GM18508 (cell line): ENCODE measurements at regions not wholly inside any gene's neighbourhood (a gene's known extent, or its start where the extent isn't known, plus 50 kb on each side); places are given as distances from the start of the nearest gene placed in this dataset.
"Not testable (repeated sequence)": the region's sequence is repeated elsewhere in the genome, so short reads cannot be mapped to it uniquely, and the experiment has no call there.

Experiments
- ATAC-seq: cut with Tn5 transposase; IDR thresholded peaks from one replicate; pipeline ENCODE4 v1.9.1; 2021; ENCODE audit warnings: moderate number of reproducible peaks; ENCODE audit not compliant: insufficient read depth, unreplicated experiment

GRCh38 chr5:120260651-120261050 is 203.4 kb upstream of the PRR16 start:
- ATAC-seq: no peak

DNA sequence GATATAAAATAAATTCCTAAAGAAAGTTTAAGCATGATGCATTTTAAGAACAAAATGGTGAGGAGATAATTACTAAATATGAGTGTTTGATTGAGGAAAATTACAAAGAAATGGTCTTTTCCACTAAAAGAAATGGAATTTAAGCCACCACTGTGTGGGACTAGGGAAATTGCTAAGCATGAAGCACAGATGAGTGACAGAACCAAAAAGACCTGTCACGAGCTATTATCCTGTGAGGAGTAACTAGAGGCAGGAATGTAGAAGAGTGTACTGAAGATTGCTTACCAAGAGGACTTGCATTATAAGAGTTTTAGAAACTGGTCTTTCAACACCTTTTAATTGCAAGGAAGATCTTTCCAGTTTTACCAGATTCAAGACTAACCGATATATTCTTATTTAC is 193.6 kb upstream of the PRR16 start:
- no peak for ATAC-seq

GRCh38 chr5:120293796-120294195 is 170.3 kb upstream of the PRR16 start:
- ATAC-seq: no peak

GRCh38 chr5:120297616-120298015 is 166.5 kb upstream of the PRR16 start:
- no peak for ATAC-seq

DNA sequence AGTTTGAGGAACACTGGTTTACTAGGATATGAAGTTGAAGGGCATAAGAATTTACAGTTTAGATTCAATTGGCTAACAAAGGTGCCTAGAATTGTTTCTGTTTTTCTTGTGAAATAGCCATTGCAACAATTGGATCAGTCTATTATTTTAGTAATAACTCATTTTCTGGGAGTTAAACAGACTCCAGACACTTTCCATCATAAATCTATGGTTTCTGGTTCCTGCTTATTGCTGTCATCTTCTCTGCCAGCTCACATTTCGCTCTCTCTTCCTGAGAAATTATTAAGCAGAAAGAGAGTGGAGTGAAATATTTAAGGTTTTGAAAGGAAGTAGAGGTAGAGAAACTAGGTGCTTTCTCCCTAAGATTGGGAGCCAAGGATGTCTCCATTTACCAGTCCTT is 165.1 kb upstream of the PRR16 start:
- ATAC-seq: no peak

DNA sequence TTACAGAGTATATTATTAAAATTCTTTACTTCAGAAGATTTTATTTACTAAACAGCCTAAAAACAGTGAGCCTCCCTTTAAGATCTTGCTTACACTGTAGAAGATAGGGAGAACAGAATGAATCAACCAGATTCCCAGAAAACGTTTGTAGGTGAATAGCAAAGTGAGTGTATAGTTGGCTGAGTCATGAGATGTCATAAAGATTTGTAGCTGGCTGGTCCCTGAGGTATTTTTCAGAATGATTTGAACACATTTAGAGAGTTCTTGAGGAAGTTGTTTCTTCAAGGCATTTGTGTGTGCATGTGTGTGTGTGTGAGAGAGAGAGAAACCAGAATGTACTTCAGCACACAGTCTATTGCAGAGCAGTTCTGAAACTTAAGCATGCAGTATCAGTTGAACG is 159.4 kb upstream of the PRR16 start:
- no peak for ATAC-seq

- no peak for ATAC-seq
Observed at GRCh38 chr5:120306303-120306702, 157.8 kb upstream of the PRR16 start.

DNA sequence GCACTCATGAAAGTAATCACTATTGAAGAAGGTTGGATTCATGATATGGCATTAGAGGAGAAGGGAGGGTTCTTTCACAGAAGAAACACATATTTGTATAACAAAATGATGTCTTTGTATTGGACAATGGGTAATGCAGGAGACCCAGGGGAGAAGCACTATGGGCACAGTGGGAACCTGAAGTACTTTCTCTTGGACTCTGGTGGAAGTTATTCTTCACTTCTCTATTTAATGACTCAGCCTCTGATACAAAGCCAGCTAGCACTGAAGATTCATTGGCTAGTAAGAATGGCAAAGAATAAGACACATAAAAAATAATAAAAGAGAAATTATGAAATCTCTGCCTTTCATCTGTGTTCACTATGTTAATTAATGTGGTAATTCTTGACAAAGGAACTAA is 149.9 kb upstream of the PRR16 start:
- ATAC-seq: no peak

DNA sequence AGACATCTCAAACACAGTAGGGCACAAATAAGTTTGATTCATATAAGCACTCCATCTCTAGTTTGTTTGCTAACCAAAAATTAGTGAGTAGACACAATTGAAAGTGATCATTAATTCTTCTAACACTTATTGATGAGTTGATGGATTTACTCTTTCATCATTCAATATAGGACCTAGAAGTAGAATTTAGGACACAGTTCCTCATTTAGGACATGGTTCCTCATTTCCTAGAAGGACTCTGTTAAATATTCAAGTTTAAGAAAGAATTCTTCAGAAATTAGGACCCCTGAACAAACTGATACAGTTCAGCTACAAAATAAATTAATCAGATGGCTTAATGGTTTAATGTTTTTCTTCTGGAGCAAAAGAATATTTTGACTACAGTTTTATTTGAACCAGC is 143.5 kb upstream of the PRR16 start:
- ATAC-seq: no peak

GRCh38 chr5:120326651-120327050 is 137.4 kb upstream of the PRR16 start:
- no peak for ATAC-seq

GRCh38 chr5:120327180-120327579 is 136.9 kb upstream of the PRR16 start:
- ATAC-seq: no peak

DNA sequence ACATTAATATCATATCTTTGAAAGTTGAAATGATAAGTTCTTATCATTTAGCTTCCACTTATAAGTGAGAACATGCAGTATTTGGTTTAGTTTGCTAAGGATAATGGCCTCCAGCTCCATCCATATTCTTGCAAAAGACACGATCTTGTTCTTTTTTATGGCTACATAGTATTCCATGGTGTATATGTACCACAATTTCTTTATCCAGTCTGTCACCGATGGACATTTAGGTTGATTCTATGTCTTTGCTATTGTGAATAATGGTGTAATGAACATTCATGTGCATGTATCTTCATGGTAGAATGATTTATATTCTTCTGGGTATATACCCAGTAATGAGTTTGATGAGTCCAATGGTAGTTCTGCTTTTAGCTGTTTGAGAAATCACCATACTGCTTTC is 135.0 kb upstream of the PRR16 start:
- no peak for ATAC-seq

- no peak for ATAC-seq
Observed at GRCh38 chr5:120330558-120330957, 133.5 kb upstream of the PRR16 start.

- no peak for ATAC-seq
Observed at GRCh38 chr5:120344181-120344580, 119.9 kb upstream of the PRR16 start.

DNA sequence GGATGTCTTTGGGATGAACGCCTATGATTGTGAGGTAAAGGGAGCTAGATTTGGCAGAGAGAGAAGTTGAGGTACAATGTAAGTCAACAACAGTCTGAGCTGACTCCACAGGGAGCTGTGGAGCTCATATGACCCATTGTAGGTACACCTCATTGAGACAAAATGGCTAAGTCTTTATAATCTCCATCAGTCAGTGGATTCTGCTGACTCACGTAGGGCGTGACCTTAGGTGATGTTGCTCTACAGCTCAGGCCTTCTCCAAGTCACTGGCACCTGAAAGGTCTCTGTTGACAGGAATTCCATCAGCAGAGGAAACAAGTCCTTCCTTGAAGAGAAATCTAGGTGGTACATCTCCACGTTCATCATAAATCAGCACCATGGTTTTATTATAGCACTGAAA is 118.2 kb upstream of the PRR16 start:
- ATAC-seq: no peak

DNA sequence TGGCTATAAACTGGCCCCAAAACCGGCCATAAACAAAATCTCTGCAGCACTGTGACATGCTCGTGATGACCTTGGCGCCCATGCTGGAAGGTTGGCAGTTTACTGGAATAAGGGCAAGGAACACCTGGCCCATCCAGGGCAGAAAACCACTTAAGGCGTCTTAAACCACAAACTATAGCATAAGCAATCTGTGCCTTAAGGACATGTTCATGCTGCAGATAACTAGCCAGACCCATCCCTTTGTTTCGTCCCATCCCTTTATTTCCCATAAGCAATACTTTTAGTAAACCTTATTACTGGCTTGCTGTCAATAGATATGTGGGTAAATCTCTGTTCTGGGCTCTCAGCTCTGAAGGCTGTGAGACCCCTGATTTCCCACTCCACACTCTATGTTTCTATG is 113.0 kb upstream of the PRR16 start:
- not testable (repeated sequence) for ATAC-seq

DNA sequence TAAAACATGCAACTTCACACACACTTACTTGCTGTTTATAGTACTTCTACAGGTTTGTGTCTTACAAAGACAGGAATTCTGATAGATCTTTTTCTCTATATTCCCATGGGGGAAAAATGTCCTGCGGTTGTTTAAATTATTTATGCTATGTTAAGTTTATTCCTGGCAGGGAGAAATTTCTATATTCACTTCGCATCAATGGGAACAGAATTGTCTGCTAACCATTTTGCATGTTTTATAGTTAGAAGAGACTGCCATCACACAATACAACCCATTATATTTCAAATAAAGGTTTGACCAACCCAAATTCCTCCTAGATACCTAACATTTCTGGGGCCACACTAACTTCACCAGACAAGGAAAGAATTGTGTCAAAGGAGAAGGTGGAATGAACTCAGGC is 110.0 kb upstream of the PRR16 start:
- ATAC-seq: no peak

GRCh38 chr5:120358949-120359348 is 105.2 kb upstream of the PRR16 start:
- no peak for ATAC-seq

- ATAC-seq: no peak
Observed at GRCh38 chr5:120361941-120362340, 102.2 kb upstream of the PRR16 start.

DNA sequence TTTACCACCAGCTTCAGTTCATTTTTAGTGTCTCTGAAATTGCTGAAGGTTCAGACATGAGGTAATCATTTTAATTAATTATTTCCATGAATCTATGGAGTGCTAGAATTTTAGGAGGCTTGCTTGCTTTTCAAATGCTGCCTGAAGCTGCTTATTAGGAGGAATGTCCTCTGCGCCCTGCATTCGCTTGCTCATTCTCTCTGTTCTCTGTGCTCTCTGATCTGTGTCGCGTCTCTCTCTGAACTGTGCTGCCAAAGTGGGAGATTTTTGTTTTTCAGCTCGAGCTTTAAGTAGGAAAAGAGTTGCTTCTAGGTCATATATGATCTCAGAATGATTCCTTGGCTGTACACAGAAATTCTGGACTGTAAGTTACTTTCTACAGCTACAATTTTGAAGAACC is 101.7 kb upstream of the PRR16 start:
- no peak for ATAC-seq

DNA sequence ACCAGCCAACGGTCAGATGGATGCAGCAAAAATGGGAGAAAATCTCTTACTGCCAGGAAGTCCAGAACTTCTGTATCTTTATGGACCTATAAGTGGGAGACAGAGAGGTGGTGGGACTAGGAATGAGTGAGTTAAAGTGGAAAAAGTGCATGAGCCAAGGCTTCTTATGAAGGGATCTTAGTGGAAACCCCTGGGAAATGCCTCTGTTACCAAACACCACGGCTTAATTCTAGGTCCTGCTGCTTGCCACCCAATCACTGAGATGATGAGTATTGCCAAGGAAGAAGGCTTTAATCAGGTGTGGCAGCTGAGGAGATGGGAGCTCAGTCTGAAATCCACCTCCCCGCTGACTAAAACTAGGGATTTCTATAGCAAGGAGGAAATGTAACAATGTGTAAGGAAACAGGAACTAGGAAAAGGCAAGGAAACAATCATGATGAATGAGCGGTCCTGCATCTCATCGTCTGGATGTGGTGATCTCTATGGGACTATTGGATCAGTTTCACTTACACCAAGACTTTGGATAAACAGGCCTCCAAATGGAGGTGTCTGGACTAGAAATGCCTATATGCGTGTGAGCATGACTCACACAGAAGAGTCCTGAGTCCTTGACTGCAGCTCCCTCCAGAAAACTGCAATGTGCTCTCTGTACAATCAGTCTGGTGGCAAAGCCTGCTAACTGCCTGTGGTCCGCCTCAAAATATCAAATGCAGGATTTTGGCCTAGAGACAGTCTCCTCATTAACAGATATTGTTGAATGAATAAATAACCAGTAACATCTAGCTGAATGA is 98.2 kb upstream of the PRR16 start:
- ATAC-seq: no peak

- ATAC-seq: no peak
Observed at GRCh38 chr5:120367896-120368634, 96.0 kb upstream of the PRR16 start.
